G401.6 (cell line): ENCODE measurements at regions not wholly inside any gene's neighbourhood (a gene's known extent, or its start where the extent isn't known, plus 50 kb on each side); places are given as distances from the start of the nearest gene placed in this dataset.
"Not testable (repeated sequence)": the region's sequence is repeated elsewhere in the genome, so short reads cannot be mapped to it uniquely, and the experiment has no call there.

Experiments
- FAIRE-seq: peaks from 2 replicates; lab custom pipeline; 2012; peaks lifted over from hg19 to GRCh38; lab: Jason Lieb, UNC

DNA sequence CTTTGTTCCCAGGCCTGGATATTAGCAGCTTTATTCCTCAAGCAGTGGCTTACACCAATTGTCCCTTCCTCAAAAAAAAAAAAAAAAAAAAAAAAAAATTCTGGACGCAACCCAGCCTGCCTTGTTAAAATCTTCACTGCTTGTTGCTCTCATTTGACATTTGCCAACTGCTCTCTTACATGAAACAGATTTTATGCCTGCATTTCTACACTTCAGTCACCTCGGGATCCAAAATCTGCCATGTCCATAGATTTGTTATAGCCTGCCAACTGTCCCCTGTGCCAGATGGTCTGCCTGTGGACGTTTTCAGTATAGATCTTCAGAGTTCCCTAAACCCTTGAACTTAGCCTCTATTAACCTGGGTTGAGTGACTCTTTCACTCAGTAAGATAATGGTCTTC is 651.5 kb downstream of the FSCB start:
- FAIRE-seq, result no peak

GRCh38 chr14:43853541-43853940 is 653.5 kb downstream of the FSCB start:
- FAIRE-seq, result no peak

DNA sequence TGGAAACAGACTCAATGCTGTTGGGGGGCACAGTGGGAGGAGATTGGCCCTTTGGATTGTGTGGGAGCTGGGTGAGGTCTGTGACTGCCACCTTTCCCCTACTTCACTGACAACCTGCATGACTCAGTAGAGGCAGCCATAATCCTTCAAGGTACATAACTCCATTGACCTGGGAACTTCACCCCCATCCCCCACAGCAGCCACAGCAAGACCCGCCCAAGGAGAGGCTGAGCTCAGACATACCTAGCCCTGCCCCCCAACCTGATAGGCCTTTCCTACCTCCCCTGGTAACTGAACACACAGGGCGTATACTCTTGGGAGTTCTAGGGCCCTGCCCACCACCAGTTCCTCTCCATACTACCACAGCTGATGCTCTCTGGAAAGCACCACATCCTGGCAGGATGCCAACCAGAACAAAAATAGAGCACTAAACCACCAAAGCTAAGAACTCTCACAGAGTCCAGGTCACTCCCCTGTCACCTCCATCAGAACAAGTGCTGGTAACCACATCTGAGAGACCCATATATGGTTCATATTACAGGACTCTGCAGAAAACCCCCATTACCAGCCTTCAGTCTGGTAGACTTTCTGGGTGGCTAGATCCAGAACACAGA is 703.9 kb downstream of the FSCB start:
- FAIRE-seq, result no peak

DNA sequence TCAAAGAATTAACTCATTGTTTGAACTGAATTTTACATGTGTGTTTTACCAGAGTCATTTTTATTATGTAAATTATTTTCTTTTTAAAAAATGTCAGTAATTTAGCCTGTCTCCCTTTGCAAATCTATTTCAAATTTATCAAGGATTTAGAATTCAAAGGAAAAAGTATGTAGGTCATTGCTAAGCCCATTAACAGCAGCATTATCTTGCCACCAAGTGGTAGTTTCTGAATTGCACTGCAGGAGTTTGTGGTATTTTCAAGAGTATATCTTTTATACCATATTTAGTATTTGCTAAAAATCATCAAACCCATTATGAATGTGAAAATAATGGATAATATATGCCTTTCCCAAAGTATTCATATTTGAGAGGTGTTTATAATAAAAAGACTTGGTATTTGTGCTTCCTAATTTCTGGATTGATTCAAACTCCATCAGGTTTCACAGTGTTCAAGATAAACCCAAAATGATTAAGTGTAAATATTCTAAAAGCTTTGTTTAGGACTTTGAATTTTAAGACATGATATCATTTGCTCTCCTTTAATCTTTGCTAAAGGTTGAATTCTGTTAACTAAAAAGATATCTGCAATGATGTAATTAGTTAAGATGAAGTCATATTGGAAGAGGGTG is 711.4 kb downstream of the FSCB start:
- no peak for FAIRE-seq

DNA sequence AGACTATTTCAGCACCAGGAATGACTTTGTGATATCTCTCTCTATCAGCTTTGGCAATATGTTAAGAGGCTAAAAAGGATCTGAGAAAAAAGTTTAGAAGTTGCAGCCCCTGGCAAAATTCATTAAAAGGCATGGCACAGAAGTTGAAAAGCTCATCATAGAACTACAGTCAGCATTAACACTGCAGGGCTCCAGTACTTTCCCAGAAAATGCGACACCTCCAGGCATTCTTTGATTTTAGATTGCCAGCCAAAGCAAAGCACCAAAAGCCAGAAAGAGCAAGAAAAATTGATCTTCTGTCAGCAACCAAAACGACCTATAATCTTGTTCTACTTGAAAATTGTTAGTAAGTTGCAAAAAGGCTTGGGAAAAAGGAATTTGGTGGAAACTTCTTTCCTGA is 713.5 kb downstream of the FSCB start:
- FAIRE-seq, result no peak

GRCh38 chr14:43792980-43793379 is 714.1 kb downstream of the FSCB start:
- FAIRE-seq, result no peak

- no peak for FAIRE-seq
These were observed 716.4 kb downstream of the FSCB start for GRCh38 chr14:43790681-43791080.

GRCh38 chr14:43789458-43789857 is 717.6 kb downstream of the FSCB start:
- no peak for FAIRE-seq

- no peak for FAIRE-seq
These were observed 720.9 kb downstream of the FSCB start for GRCh38 chr14:43786066-43786762.

DNA sequence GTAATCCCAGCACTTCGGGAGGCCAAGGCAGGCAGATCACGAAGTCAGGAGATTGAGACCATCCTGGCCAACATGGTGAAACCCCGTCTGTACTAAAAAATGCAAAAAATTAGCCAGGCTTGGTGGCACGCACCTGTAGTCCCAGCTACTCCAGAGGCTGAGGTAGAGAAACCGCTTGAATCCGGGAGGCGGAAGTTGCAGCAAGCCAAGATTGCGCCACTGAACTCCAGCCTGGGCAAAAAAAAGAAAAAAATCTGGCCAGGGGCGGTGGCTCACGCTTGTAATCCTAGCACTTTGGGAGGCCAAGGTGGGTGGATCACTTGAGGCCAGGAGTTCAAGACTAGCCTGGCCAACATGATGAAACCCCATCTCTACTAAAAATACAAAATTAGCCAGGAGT is 722.7 kb downstream of the FSCB start:
- FAIRE-seq, result not testable (repeated sequence)

- no peak for FAIRE-seq
These were observed 728.0 kb downstream of the FSCB start for GRCh38 chr14:43778937-43779639.

DNA sequence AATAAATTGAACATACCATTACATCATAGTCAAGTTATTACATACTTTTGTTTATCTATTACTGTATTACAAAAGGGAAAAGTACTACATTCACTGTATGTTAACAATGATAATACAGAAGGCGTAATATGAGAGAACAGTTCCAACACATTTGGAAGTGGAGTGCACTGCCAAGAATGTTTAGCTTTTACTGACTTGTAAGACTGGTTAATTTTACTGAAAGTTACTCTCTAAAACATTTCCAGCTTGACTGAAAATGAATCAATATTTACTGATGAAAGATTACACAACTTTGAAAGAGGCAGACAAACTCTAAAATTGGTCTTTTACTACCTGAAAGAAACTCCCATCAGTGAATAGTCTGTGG is 728.5 kb downstream of the FSCB start:
- FAIRE-seq, result no peak

DNA sequence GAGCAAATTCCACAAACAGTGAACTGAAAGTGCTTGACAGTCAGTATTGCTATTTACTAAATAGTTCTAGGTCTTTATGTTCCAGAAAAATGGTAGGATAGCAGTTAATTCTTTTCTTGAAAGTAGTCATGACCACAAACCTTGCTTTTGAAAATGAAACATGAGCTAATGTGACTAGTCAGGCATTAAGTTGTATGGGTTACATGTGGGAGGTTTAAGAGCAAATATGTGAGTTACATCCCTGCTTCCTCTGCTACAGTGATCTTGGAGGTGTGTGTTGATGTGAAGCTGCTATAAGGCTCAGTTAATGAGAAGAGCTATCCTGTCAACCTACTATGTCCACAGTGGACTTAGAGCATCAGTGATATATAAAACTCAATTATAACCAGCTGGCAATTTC is 741.6 kb downstream of the FSCB start:
- FAIRE-seq, result no peak

GRCh38 chr14:43764433-43764832 is 742.6 kb downstream of the FSCB start:
- no peak for FAIRE-seq

- no peak for FAIRE-seq
These were observed 751.4 kb downstream of the FSCB start for GRCh38 chr14:43755707-43756106.

DNA sequence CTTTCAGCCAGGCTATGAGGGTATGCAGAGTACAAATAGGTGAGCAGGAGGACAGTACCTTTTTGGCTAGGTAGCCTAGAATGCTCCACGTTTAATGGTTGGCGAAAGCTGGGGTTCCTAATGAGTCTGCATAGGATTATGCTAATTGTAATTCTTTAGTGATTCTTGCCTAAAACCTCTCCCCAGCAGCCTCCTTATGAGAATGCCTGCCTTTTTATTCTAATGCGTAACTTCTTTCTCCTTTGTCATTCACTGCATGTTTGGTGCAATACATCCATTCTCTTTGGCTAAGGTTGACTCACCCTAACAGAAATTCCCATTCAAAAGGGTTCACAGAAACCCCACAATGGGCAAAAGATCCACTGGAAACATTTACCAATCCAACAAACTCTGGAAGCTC is 752.2 kb downstream of the FSCB start:
- no peak for FAIRE-seq

- no peak for FAIRE-seq
These were observed 761.3 kb downstream of the FSCB start for GRCh38 chr14:43745746-43746145.

DNA sequence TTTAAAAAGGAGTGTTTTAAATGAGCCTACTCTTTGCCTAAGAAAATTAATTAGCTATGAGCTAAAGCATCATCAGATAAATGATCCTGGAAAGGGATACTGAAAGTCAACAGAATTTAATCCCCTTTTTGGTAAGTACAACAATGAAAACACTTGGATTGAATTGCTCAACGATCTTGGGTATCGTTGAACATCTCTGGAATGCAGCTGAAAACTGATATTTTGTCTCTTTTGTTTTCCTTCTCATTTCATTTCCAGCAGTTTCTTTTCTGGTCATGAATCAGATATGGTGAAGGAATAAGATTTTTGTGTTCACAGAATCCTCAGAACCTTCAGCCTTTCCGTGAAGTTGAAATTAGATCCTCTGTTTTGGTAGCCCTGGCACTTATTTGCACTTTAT is 771.2 kb downstream of the FSCB start:
- no peak for FAIRE-seq

- no peak for FAIRE-seq
These were observed 777.9 kb downstream of the FSCB start for GRCh38 chr14:43729143-43729542.

DNA sequence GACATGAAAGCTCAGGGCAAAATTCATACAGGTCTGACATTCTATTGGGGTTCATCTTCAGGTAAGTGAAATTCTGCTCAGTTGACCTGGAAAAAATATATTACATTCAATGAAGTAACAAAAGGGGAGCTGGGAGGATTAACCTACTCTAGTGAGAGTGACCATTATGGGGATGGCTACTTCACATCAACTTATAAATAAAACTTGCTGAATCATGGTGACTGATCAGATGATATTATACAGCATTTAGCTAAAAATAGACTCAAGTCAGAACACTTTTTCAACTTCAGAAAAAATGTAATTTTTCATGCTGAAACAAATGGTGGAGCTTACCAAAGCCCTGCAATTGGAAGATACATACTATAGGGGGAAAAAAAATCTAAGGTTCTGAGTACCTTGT is 800.2 kb downstream of the FSCB start:
- FAIRE-seq, result no peak

DNA sequence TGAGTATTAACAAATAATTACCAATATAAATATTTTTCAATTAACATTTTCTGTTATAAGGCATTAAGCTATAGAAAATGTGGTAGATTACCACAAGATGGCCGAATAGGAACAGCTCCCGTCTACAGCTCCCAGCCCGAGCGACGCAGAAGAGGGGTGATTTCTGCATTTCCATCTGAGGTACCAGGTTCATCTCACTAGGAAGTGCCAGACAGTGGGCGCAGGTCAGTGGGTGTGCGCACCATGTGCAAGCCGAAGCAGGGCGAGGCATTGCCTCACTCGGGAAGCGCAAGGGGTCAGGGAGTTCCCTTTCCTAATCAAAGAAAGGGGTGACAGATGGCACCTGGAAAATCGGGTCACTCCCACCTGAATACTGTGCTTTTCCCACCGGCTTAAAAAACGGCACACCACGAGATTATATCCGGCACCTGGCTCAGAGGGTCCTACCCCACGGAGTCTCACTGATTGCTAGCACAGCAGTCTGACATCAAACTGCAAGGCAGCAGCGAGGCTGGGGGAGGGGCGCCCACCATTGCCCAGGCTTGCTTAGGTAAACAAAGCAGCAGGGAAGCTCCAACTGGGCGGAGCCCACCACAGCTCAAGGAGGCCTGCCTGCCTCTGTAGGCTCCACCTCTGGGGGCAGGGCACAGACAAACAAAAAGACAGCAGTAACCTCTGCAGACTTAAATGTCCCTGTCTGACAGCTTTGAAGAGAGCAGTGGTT is 808.4 kb downstream of the FSCB start:
- FAIRE-seq, result not testable (repeated sequence)

- no peak for FAIRE-seq
These were observed 810.1 kb downstream of the FSCB start for GRCh38 chr14:43697003-43697402.

- FAIRE-seq, result no peak
These were observed 814.4 kb downstream of the FSCB start for GRCh38 chr14:43692706-43693105.
